D721Med (cell line): ENCODE measurements at regions not wholly inside any gene's neighbourhood (a gene's known extent, or its start where the extent isn't known, plus 50 kb on each side); places are given as distances from the start of the nearest gene placed in this dataset.
"Not testable (repeated sequence)": the region's sequence is repeated elsewhere in the genome, so short reads cannot be mapped to it uniquely, and the experiment has no call there.

Experiments used
- DNase-seq: peaks from one replicate; pipeline ENCODE4 v3.0.0; 2011; ENCODE audit warnings: low spot score; ENCODE audit not compliant: insufficient read length
- FAIRE-seq: peaks from 2 replicates; lab custom pipeline; 2011; peaks lifted over from hg19 to GRCh38; lab: Jason Lieb, UNC
- CTCF ChIP-seq: IDR thresholded peaks from 2 replicates; pipeline ENCODE4 v1.5.1; 2012; ENCODE audit warnings: mild to moderate bottlenecking, control low read depth; ENCODE audit not compliant: insufficient read depth; ENCODE audit errors: missing control alignments

DNA sequence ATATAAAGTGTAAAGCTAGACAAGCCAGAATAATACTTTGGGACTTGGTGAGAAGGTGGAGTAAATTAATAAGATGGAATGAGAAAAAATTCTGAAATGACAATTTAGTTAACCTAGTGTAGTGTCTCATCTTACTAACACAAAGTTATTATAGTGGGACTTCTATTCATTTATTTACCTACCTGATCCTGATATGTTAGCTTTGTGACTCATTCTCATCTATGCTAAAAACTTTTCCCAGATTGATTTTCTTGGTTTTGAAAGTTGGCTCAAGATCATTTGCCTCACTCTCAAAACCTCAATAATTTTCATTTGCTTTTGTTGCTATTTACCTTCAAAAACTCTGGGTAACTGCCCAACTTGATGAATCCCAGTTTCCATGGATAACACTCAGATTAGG is 698.6 kb downstream of the SH3BGRL start:
- no peak for TF ChIP-seq CTCF
- DNase-seq (no peak), FAIRE-seq (no peak)

DNA sequence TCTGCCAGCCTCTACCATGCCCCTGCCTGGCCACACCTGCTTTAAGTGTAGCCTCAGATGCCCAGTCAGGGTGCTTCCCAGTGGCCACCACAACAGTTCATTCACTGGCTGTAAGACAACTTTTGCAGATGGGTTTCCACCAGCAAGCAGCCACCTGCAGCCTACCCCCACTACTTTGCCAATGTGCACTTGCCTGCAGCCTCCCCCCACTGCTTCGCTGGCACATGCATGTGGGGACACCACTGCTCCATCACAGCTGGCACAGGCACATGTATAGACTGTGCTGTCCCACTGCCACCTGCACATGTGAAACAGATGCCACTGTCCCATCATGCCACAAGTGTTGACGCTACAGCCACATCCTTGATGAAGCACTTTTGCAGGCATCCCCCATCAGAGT is 723.9 kb downstream of the SH3BGRL start:
- no peak for TF ChIP-seq CTCF
- DNase-seq (no peak), FAIRE-seq (no peak)

DNA sequence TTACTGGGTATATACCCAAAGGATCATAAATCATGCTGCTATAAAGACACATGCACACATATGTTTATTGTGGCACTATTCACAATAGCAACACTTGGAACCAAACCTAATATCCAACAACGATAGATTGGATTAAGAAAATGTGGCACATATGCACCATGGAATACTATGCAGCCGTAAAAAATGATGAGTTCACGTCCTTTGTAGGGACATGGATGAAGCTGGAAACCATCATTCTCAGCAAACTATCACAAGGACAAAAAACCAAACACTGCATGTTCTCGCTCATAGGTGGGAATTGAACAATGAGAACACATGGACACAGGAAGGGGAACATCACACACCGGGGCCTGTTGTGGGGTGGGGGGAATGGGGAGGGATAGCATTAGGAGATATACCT is 744.0 kb downstream of the SH3BGRL start:
- not testable (repeated sequence) for FAIRE-seq, DNase-seq

DNA sequence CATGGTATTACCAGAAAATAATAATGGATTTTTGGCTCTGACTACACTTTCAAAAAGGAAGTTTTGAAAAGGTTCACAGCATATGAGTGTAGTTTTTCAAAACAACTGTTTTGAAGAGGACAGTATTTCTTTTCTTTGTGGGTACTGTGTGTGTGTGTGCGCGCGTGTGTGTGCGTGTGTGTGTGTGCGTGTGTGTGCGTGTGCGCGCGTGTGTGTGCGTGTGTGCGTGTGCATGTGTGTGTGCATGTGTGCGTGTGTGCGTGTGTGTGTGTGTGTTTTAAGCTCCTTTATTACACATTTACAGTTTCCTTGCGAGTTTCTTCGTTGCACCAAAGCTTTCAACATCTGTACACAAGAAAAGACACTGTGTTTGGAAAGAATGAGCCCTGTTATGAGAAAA is 755.4 kb downstream of the SH3BGRL start:
- DNase-seq (no peak), FAIRE-seq (no peak)
- TF ChIP-seq CTCF = no peak

DNA sequence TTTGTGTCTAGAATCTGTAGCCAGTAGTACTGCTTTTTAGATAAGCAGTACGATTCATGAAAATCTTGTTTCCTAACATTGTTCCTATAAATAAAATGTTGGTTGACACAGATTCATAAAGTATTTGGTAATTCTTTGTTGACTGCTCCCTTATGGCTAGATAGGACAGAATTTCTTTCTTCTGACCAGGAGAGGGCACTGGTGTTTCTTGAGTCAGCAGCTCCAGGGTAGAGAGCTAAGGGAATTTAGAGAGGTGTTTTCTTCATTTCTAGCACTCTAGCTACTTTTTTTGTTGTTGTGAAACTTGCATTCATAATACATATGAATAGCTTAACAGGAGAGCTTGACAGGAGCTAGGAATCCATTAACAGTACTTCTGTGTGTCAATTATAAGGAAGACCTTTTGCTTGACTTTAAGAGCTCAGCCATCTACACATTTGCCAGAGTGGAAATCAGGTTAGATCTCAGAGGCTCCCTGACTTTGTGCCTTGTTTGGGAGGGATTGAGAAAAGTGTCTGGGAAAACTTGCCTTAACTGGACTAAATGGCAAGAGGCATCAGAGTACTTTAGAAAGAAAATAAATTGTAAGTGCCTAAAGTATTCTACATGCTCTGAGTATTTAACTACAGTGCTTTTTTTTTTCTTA is 756.1 kb downstream of the SH3BGRL start:
- FAIRE-seq = no peak
- DNase-seq = no peak
- peak; percentile 30 for TF ChIP-seq CTCF

DNA sequence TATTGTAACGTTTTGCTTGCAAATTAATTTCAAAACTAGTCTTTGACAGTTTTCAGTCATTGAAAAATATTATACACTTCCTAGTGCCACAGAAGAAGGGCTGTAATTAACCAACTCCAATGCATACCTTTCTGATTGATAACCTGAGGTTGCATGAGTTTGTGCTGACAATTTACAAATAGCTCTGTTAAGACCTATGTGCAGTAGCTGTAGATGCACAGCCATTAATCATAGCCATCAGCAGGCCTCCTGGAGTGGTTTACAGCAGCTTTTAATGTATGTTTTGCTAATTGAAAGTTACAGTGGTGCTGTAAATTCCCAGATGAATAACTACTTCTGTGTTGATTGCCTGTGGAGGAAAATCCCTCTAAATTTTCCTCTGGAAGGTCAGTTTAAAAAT is 758.1 kb downstream of the SH3BGRL start:
- FAIRE-seq (no peak), DNase-seq (no peak)
- no peak for TF ChIP-seq CTCF

DNA sequence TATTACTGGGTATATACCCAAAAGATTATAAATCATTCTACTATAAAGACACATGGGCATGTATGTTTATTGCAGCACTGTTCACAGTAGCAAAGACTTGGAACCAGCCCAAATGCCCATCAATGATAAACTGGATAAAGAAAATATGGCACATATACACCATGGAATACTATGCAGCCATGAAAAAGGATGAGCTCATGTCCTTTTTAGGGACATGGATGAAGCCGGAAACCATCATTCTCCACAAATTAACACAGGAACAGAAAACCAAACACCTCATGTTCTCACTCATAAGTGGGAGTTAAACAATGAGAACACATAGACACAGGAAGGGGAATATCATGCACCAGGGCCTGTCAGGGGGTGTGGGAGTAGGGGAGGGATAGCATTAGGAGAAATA is 772.5 kb downstream of the SH3BGRL start:
- not testable (repeated sequence) for DNase-seq, FAIRE-seq

- TF ChIP-seq CTCF = no peak
- DNase-seq (no peak), FAIRE-seq (no peak)
Observed at GRCh38 chrX:81979806-81980515, 778.1 kb downstream of the SH3BGRL start.

DNA sequence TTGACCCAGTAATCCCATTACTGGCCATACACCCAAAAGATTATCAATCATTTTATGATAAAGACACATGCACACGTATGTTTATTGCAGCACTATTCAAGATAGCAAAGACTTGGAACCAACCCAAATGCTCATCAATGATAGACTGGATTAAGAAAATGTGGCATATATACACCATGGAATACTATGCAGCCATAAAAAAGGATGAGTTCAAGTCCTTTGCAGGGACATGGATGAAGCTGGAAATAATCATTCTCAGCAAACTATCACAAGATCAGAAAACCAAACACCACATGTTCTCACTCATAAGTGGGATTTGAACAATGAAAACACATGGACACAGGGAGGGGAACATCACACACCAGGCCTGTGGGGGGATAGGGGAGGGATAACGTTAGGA is 785.3 kb downstream of the SH3BGRL start:
- not testable (repeated sequence) for FAIRE-seq, DNase-seq
